Parathyroid adenoma (tissue), 2 donors: ENCODE measurements at regions not wholly inside any gene's neighbourhood (a gene's known extent, or its start where the extent isn't known, plus 50 kb on each side); places are given as distances from the start of the nearest gene placed in this dataset.

Source experiments
- H2AFZ ChIP-seq: fragments of 300-600 bp; sonication (generic); one replicate; pipeline ENCODE4 v1.7.0; 2017; ENCODE audit warnings: antibody characterized with exemption, mild to moderate bottlenecking
- H3K27ac ChIP-seq: fragments of 300-600 bp; sonication (generic); one replicate; pipeline ENCODE4 v1.7.0; 2017
- H3K27me3 ChIP-seq: fragments of 300-600 bp; sonication (generic); one replicate; pipeline ENCODE4 v1.7.0; 2017; ENCODE audit warnings: low read length; ENCODE audit not compliant: control insufficient read depth, insufficient read depth
- H3K36me3 ChIP-seq: fragments of 300-600 bp; sonication (generic); one replicate; pipeline ENCODE4 v1.7.0; 2017; ENCODE audit warnings: low read length; ENCODE audit not compliant: control insufficient read depth, insufficient read depth
- H3K4me1 ChIP-seq: fragments of 300-600 bp; sonication (generic); one replicate; pipeline ENCODE4 v1.7.0; 2017; ENCODE audit warnings: control low read depth
- H3K4me2 ChIP-seq: fragments of 300-600 bp; sonication (generic); one replicate; pipeline ENCODE4 v1.7.0; 2017; ENCODE audit warnings: low read length
- H3K4me3 ChIP-seq: fragments of 300-600 bp; sonication (generic); one replicate; pipeline ENCODE4 v1.7.0; 2017; ENCODE audit warnings: low read depth, low read length
- H3K79me2 ChIP-seq: fragments of 300-600 bp; sonication (generic); one replicate; pipeline ENCODE4 v1.7.0; 2017; ENCODE audit warnings: control low read depth
- H3K9ac ChIP-seq: fragments of 300-600 bp; sonication (generic); one replicate; pipeline ENCODE4 v1.7.0; 2017; ENCODE audit warnings: mild to moderate bottlenecking
- H3K9me3 ChIP-seq: fragments of 300-600 bp; sonication (generic); one replicate; pipeline ENCODE4 v1.7.0; 2017; ENCODE audit warnings: low read length; ENCODE audit not compliant: control insufficient read depth
- CTCF ChIP-seq: fragments of 300-600 bp; sonication (generic); IDR thresholded peaks from one replicate; pipeline ENCODE4 v1.7.0; 2017; ENCODE audit warnings: antibody characterized with exemption, mild to moderate bottlenecking
- donor health status: primary hyperparathyroidism.

GRCh38 chrX:65602221-65602560, 65.3 kb upstream of the MSN start:
- Histone ChIP-seq H3K4me2 (no peak overlapping the region), H3K79me2 (no peaks in the 10 kb centered on the region), H2AFZ (no peak overlapping the region), H3K27ac (peak overlapping the region; percentile 54), H3K36me3 (no peaks in the 10 kb centered on the region), H3K9me3 (no peaks in the 10 kb centered on the region), H3K9ac (no peak overlapping the region), H3K4me1 (no peaks in the 10 kb centered on the region), H3K4me3 (no peak overlapping the region), H3K27me3 (no peaks in the 10 kb centered on the region)
- no peak for TF ChIP-seq CTCF

- Histone ChIP-seq H3K4me3 (no peak overlapping the region), H3K79me2 (no peaks in the 10 kb centered on the region), H3K36me3 (no peaks in the 10 kb centered on the region), H3K27me3 (no peaks in the 10 kb centered on the region), H3K27ac (peak overlapping the region; percentile 74), H3K9me3 (no peaks in the 10 kb centered on the region), H2AFZ (no peak overlapping the region), H3K9ac (no peak overlapping the region), H3K4me1 (no peaks in the 10 kb centered on the region), H3K4me2 (no peak overlapping the region)
- no peak for TF ChIP-seq CTCF
These were observed 65.8 kb upstream of the MSN start for GRCh38 chrX:65601530-65602220.

- Histone ChIP-seq H3K4me1 (no peaks in the 10 kb centered on the region), H3K27ac (peak overlapping the region; percentile 74), H3K4me2 (no peak overlapping the region), H3K79me2 (no peaks in the 10 kb centered on the region), H3K4me3 (no peak overlapping the region), H3K9ac (no peak overlapping the region), H3K36me3 (no peaks in the 10 kb centered on the region), H3K27me3 (no peaks in the 10 kb centered on the region), H2AFZ (no peak overlapping the region), H3K9me3 (no peaks in the 10 kb centered on the region)
- no peak for TF ChIP-seq CTCF
These were observed 66.3 kb upstream of the MSN start for GRCh38 chrX:65601126-65601525.

- H3K4me2 ChIP-seq = no peak overlapping the region
- H3K4me3 ChIP-seq = no peak overlapping the region
- no peaks in the 10 kb centered on the region for H3K79me2 ChIP-seq
- H3K27me3 ChIP-seq = no peaks in the 10 kb centered on the region
- H3K4me1 ChIP-seq = no peaks in the 10 kb centered on the region
- no peak overlapping the region for H3K27ac ChIP-seq
- H3K9me3 ChIP-seq = no peaks in the 10 kb centered on the region
- no peaks in the 10 kb centered on the region for H3K36me3 ChIP-seq
- H2AFZ ChIP-seq = no peak overlapping the region
- no peak for TF ChIP-seq CTCF
- H3K9ac ChIP-seq = no peak overlapping the region
These were observed 65.5 kb upstream of the LAS1L start for GRCh38 chrX:65600106-65600505.

- H3K4me3 ChIP-seq = no peak overlapping the region
- H3K27me3 ChIP-seq = no peaks in the 10 kb centered on the region
- no peak for TF ChIP-seq CTCF
- no peaks in the 10 kb centered on the region for H3K4me1 ChIP-seq
- H3K9me3 ChIP-seq = no peaks in the 10 kb centered on the region
- H2AFZ ChIP-seq = no peak overlapping the region
- H3K9ac ChIP-seq = no peak overlapping the region
- no peaks in the 10 kb centered on the region for H3K36me3 ChIP-seq
- no peak overlapping the region for H3K27ac ChIP-seq
- no peaks in the 10 kb centered on the region for H3K79me2 ChIP-seq
- no peak overlapping the region for H3K4me2 ChIP-seq
These were observed 64.1 kb upstream of the LAS1L start for GRCh38 chrX:65598559-65599147.
